CD14-positive monocyte (primary cell): ENCODE measurements at regions not wholly inside any gene's neighbourhood (a gene's known extent, or its start where the extent isn't known, plus 50 kb on each side); places are given as distances from the start of the nearest gene placed in this dataset.

Experiments
- DNase-seq, 3 donors: peaks; one replicate each; pipeline ENCODE4 v3.0.0-alpha.2; 2011 to 2022
- H2AFZ ChIP-seq: 2 replicates; pipeline ENCODE4 v1.6.0; 2012; ENCODE audit warnings: mild to moderate bottlenecking, low read depth, low read length, inconsistent platforms; ENCODE audit not compliant: insufficient read depth, poor library complexity, severe bottlenecking
- H3K27ac ChIP-seq, 2 donors: 1 replicate in 1 of 2; 2 replicates in 1 of 2; pipeline ENCODE4 v1.5.1; 2012 to 2013; ENCODE audit warnings: low read length in 2 of 2, control low read depth in 1 of 2, inconsistent platforms in 1 of 2, low read depth in 1 of 2, mild to moderate bottlenecking in 1 of 2
- H3K27me3 ChIP-seq, 2 donors: one replicate each; pipeline versions ENCODE4 v1.6.0 to v1.6.1; 2011 to 2013; ENCODE audit warnings: low read length in 2 of 2; ENCODE audit not compliant: control insufficient read depth in 2 of 2, insufficient read depth in 2 of 2
- H3K36me3 ChIP-seq, 2 donors: replicated peaks in 1 of 2; 1 replicate in 1 of 2; 2 replicates in 1 of 2; pipeline versions ENCODE4 v1.5.1 to v1.6.1; 2012 to 2013; ENCODE audit warnings: low read length in 2 of 2, control low read depth in 1 of 2, inconsistent platforms in 1 of 2, mild to moderate bottlenecking in 1 of 2; ENCODE audit not compliant: insufficient read depth in 2 of 2, control insufficient read depth in 1 of 2
- H3K4me1 ChIP-seq, 2 donors: 1 replicate in 1 of 2; 2 replicates in 1 of 2; pipeline versions ENCODE4 v1.5.1 to v1.6.1; 2012 to 2013; ENCODE audit warnings: low read length in 2 of 2, control low read depth in 1 of 2, inconsistent platforms in 1 of 2, mild to moderate bottlenecking in 1 of 2, moderate library complexity in 1 of 2; ENCODE audit not compliant: insufficient read depth in 2 of 2, control insufficient read depth in 1 of 2
- H3K4me2 ChIP-seq: replicated peaks from 2 replicates; pipeline ENCODE3; 2012; ENCODE audit warnings: low read length, moderate library complexity, mild to moderate bottlenecking; ENCODE audit not compliant: poor library complexity, severe bottlenecking; ENCODE audit errors: extremely low read depth
- H3K4me3 ChIP-seq, 3 experiments: fragments of 200-600 bp in 1 of 3; sonication (generic) in 1 of 3; replicated peaks in 1 of 3; 1 replicate in 2 of 3; 2 replicates in 1 of 3; pipeline ENCODE4 v1.5.1; 2011 to 2013; ENCODE audit warnings: low read length in 3 of 3, mild to moderate bottlenecking in 3 of 3, control low read depth in 2 of 3, low read depth in 2 of 3, inconsistent platforms in 1 of 3, moderate library complexity in 1 of 3
- H3K79me2 ChIP-seq: 2 replicates; pipeline ENCODE4 v1.6.0; 2012; ENCODE audit warnings: mild to moderate bottlenecking, control low read depth, inconsistent platforms, low read length, moderate library complexity; ENCODE audit not compliant: insufficient read depth
- H3K9ac ChIP-seq: 2 replicates; pipeline ENCODE4 v1.6.0; 2017; ENCODE audit warnings: low read length, mild to moderate bottlenecking; ENCODE audit not compliant: insufficient read depth, poor library complexity, severe bottlenecking
- H3K9me3 ChIP-seq, 2 donors: replicated peaks in 1 of 2; 1 replicate in 1 of 2; 2 replicates in 1 of 2; pipeline versions ENCODE4 v1.5.1 to v1.6.1; 2012 to 2013; ENCODE audit warnings: low read length in 2 of 2, control low read depth in 1 of 2; ENCODE audit not compliant: control insufficient read depth in 1 of 2, insufficient read depth in 1 of 2
- H4K20me1 ChIP-seq: 2 replicates; pipeline ENCODE4 v1.6.0; 2012; ENCODE audit warnings: mild to moderate bottlenecking, low read length, control low read depth, moderate library complexity; ENCODE audit not compliant: insufficient read depth
- H3K27ac Mint-ChIP-seq, 7 donors: one replicate each; pipeline ENCODE4 v1.8.0; 2020; ENCODE audit warnings: mild to moderate bottlenecking in 7 of 7, mixed read lengths in 7 of 7, moderate library complexity in 6 of 7, inconsistent platforms in 2 of 7
- H3K27me3 Mint-ChIP-seq, 3 donors: one replicate each; pipeline ENCODE4 v1.8.0; 2021 to 2022; ENCODE audit warnings: low read depth in 3 of 3, mild to moderate bottlenecking in 3 of 3, mixed read lengths in 3 of 3, moderate library complexity in 3 of 3, inconsistent platforms in 1 of 3
- H3K36me3 Mint-ChIP-seq, 2 donors: one replicate each; pipeline ENCODE4 v1.8.0; 2020; ENCODE audit warnings: mixed read lengths in 2 of 2, inconsistent platforms in 1 of 2, mild to moderate bottlenecking in 1 of 2
- H3K4me1 Mint-ChIP-seq: one replicate; pipeline ENCODE4 v1.8.0; 2020; ENCODE audit warnings: mild to moderate bottlenecking, mixed read lengths
- H3K4me3 Mint-ChIP-seq, 2 donors: one replicate each; pipeline ENCODE4 v1.8.0; 2020; ENCODE audit warnings: mild to moderate bottlenecking in 2 of 2, mixed read lengths in 2 of 2, moderate library complexity in 1 of 2
- H3K9me3 Mint-ChIP-seq, 7 donors: one replicate each; pipeline ENCODE4 v1.8.0; 2020 to 2022; ENCODE audit warnings: mixed read lengths in 7 of 7, mild to moderate bottlenecking in 6 of 7, moderate library complexity in 6 of 7, inconsistent platforms in 2 of 7
- CTCF ChIP-seq: fragments of 200-600 bp; IDR thresholded peaks from one replicate; pipeline ENCODE4 v1.8.0; 2022; ENCODE audit warnings: antibody characterized with exemption, mild to moderate bottlenecking
- WGBS: methylation state at CpG from one replicate; pipeline ENCODE4 v1.1.5; 2013; ENCODE audit warnings: missing lambda C conversion rate; ENCODE audit not compliant: insufficient coverage; 5-methylcytosine and 5-hydroxymethylcytosine counted together
- intact Hi-C, 2 donors: fragments of 100-400 bp; cut with micrococcal nuclease; formaldehyde crosslinking; loops; one replicate each; pipeline versions ENCODE4 v1.15.0 to v1.15.1; 2023

GRCh38 chr5:57721226-57721625, 238.6 kb upstream of the ACTBL2 start:
- H3K27me3 Mint-ChIP-seq: peaks cover 0 to 3% (median 0%) of the 10 kb centered on the region in 3 donors
- DNase-seq: no peak
- no peaks in the 10 kb centered on the region for H3K9me3 ChIP-seq
- WGBS: no CpG with 5 or more reads among the region's 4 CpGs
- no peaks in the 10 kb centered on the region for H3K4me1 ChIP-seq
- no peak overlapping the region for H3K27ac ChIP-seq
- TF ChIP-seq CTCF: no peak
- no peaks in the 10 kb centered on the region for H3K79me2 ChIP-seq
- no peaks in the 10 kb centered on the region for H3K36me3 Mint-ChIP-seq
- no peaks in the 10 kb centered on the region for H3K27me3 ChIP-seq
- H3K4me1 Mint-ChIP-seq: no peaks in the 10 kb centered on the region
- no peak overlapping the region for H3K4me3 ChIP-seq
- H3K4me2 ChIP-seq: no peak overlapping the region
- H2AFZ ChIP-seq: no peak overlapping the region
- intact Hi-C loops: no loop called here
- no peaks in the 10 kb centered on the region for H3K36me3 ChIP-seq
- no peak overlapping the region for H3K27ac Mint-ChIP-seq
- no peak overlapping the region for H3K4me3 Mint-ChIP-seq
- H4K20me1 ChIP-seq: no peaks in the 10 kb centered on the region
- H3K9ac ChIP-seq: no peak overlapping the region
- H3K9me3 Mint-ChIP-seq: peaks cover 0 to 7% (median 1%) of the 10 kb centered on the region in 7 donors

- Histone ChIP-seq H3K79me2 (no peaks in the 10 kb centered on the region), H3K9me3 (no peaks in the 10 kb centered on the region), H3K4me2 (no peak overlapping the region), H3K4me3 (no peak overlapping the region), H3K27ac (no peak overlapping the region), H3K4me1 (no peaks in the 10 kb centered on the region), H3K27me3 (no peaks in the 10 kb centered on the region), H3K9ac (no peak overlapping the region), H3K36me3 (no peaks in the 10 kb centered on the region), H4K20me1 (no peaks in the 10 kb centered on the region), H2AFZ (no peak overlapping the region)
- Mint-ChIP-seq H3K27ac (peak overlapping the region in 1 of 7 donors; percentile 63), H3K36me3 (no peaks in the 10 kb centered on the region), H3K4me1 (no peaks in the 10 kb centered on the region), H3K9me3 (peaks cover 0 to 7% (median 1%) of the 10 kb centered on the region in 7 donors), H3K4me3 (no peak overlapping the region), H3K27me3 (peaks cover 0 to 3% (median 0%) of the 10 kb centered on the region in 3 donors)
- intact Hi-C loops: no loop called here
- TF ChIP-seq CTCF: no peak
- WGBS: 96% methylated on average over 2 of the region's 4 CpGs
- no peak for DNase-seq
Measured at GRCh38 chr5:57720656-57721055, 238.0 kb upstream of the ACTBL2 start.
